ENCODE measurements at regions not wholly inside any gene's neighbourhood (a gene's known extent, or its start where the extent isn't known, plus 50 kb on each side); places are given as distances from the start of the nearest gene placed in this dataset.

GRCh38 chr21:38955495-38955894 is 149.8 kb downstream of the ETS2 start:
- Histone ChIP-seq H3K36me3 (ENCODE audit: control insufficient read depth, insufficient read depth, low read length) (no peaks in the 10 kb centered on the region), H3K79me1 (ENCODE audit: low read depth in 1 of 2, low read length in 2 of 2) (no peaks in the 10 kb centered on the region), H3K4me3 (ENCODE audit: insufficient read depth, low read depth, low read length) (no peak overlapping the region), H2BK120ac (ENCODE audit: low read depth, low read length) (peak overlapping the region; percentile 12), H3K9me1 (ENCODE audit: insufficient read depth, low read length) (peaks cover 28% of the 10 kb centered on the region), H2AK9ac (replicated peaks; ENCODE audit: low read depth, low read length, poor library complexity) (no peak overlapping the region), H3K27me3 (ENCODE audit: control insufficient read depth, insufficient read depth, low read length) (no peaks in the 10 kb centered on the region), H4K20me1 (ENCODE audit: insufficient read depth, low read length) (no peaks in the 10 kb centered on the region), H4K8ac (ENCODE audit: low read depth in 2 of 2, low read length in 2 of 2) (no peak overlapping the region), H3K4me2 (ENCODE audit: low read depth, low read length) (no peak overlapping the region), H3K56ac (ENCODE audit: extremely low read depth, insufficient read depth, low read length) (0 out of 2 replicates have a peak overlapping the region, but pooled peaks have one; percentile 7), H3K14ac (replicated peaks; ENCODE audit: low read depth, low read length) (no peak overlapping the region), H3K9ac (ENCODE audit: low read depth, low read length) (no peak overlapping the region), H4K5ac (ENCODE audit: low read depth, low read length) (no peak overlapping the region), H3K4me1 (ENCODE audit: control insufficient read depth, insufficient read depth, low read length) (peaks cover 34% of the 10 kb centered on the region), H3K9me3 (ENCODE audit: control insufficient read depth, insufficient read depth, low read length) (no peaks in the 10 kb centered on the region), H3K23ac (ENCODE audit: low read depth, low read length) (no peak overlapping the region), H2BK20ac (ENCODE audit: low read depth, low read length) (no peak overlapping the region), H3K27ac (ENCODE audit: insufficient read depth, low read length) (no peak overlapping the region), H2BK5ac (ENCODE audit: low read depth, low read length, poor library complexity, severe bottlenecking) (no peak overlapping the region), H2AK5ac (ENCODE audit: low read depth, low read length) (peak overlapping the region; percentile 18), H3K18ac (ENCODE audit: low read depth, low read length) (no peak overlapping the region), H3K4ac (ENCODE audit: low read depth, low read length) (peak overlapping the region; percentile 63; the same call in 1 of the 2 replicates), H2BK15ac (ENCODE audit: low read depth, low read length) (no peak overlapping the region), H2AFZ (replicated peaks; ENCODE audit: low read length, poor library complexity) (no peak overlapping the region), H4K91ac (ENCODE audit: insufficient read depth, low read depth, low read length) (no peak overlapping the region)
- BruUV-seq (replicated peaks), result no TSS peak
- in situ Hi-C loops (cut with MboI; ENCODE audit: low sequenced_read_pairs) (no loop called here), dilution Hi-C loops (cut with HindIII; ENCODE audit: low sequenced_read_pairs, unreplicated experiment) (no loop called here), intact Hi-C loops (cut with micrococcal nuclease) (no loop called here)
- CTCF ChIA-PET, result no interaction called here
- DNase-seq, result peak; percentile 77
- POLR2A ChIA-PET (ENCODE audit: unreplicated experiment), result no interaction called here
- ATAC-seq (ENCODE audit: low read depth), result peak; percentile 34; the same call in 1 of the 2 replicates
- WGBS, 2 experiments (ENCODE audit: extremely low coverage in 2 of 2, insufficient read length in 1 of 2), result 93% methylated on average over 3 of the region's 8 CpGs; no CpG with 5 or more reads in 1 of the 2 experiments
- TF ChIP-seq ELK1 (IDR thresholded peaks at IDR 0.05; ENCODE audit: borderline replicate concordance, low read depth, low read length) (no peak), FOS (IDR thresholded peaks at IDR 0.05; ENCODE audit: low read depth, low read length) (peak; percentile 50), CTCF (conservative IDR thresholded peaks at IDR 0.05; ENCODE audit: low read depth, low read length) (no peak), MAZ (IDR thresholded peaks at IDR 0.05; ENCODE audit: borderline replicate concordance, low read depth, low read length) (no peak), SMC3 (IDR thresholded peaks at IDR 0.05; ENCODE audit: low read depth, low read length) (0 out of 2 replicates have a peak, but pooled peaks have one; percentile 6), BHLHE40 (IDR thresholded peaks at IDR 0.05; ENCODE audit: low read depth, low read length) (peak; percentile 97), CEBPB (IDR thresholded peaks at IDR 0.05; ENCODE audit: low read depth, low read length) (no peak), USF2 (IDR thresholded peaks at IDR 0.05; ENCODE audit: low read depth, low read length) (no peak; the same call in 1 of the 2 replicates)
